ENCODE measurements at regions not wholly inside any gene's neighbourhood (a gene's known extent, or its start where the extent isn't known, plus 50 kb on each side); places are given as distances from the start of the nearest gene placed in this dataset.

DNA sequence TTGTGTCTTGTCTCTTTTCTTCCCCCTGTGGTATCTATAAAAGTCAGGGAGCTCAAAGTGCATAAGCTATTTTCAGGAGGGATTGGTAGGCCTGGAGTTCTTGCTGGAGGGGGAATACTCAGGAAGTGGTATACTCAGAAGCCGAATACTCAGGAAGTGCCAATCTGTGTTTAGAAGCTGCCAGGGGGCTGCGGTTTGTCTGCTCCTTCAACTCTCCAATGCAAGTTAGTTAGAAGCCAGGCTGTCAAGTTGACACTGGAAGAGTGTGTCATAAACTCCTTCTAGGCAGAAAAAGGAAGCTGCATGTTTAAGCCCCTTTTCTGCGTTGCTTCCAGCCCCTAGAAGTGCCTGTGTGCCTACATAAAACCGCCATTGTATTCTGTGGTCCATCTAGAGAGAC lies 366.5 kb downstream of the TAF11L14 start:
- TF ChIP-seq ELF2 (CRISPR knock-in tag; IDR thresholded peaks at IDR 0.05) (no peak), POLR2AphosphoS5 (IDR thresholded peaks at IDR 0.05; ENCODE audit: control insufficient read depth, insufficient read depth, low read depth, low read length) (no peak)
- TF ChIP-seq, protein P1, sequence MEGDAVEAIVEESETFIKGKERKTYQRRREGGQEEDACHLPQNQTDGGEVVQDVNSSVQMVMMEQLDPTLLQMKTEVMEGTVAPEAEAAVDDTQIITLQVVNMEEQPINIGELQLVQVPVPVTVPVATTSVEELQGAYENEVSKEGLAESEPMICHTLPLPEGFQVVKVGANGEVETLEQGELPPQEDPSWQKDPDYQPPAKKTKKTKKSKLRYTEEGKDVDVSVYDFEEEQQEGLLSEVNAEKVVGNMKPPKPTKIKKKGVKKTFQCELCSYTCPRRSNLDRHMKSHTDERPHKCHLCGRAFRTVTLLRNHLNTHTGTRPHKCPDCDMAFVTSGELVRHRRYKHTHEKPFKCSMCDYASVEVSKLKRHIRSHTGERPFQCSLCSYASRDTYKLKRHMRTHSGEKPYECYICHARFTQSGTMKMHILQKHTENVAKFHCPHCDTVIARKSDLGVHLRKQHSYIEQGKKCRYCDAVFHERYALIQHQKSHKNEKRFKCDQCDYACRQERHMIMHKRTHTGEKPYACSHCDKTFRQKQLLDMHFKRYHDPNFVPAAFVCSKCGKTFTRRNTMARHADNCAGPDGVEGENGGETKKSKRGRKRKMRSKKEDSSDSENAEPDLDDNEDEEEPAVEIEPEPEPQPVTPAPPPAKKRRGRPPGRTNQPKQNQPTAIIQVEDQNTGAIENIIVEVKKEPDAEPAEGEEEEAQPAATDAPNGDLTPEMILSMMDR (IDR thresholded peaks at IDR 0.05 in 2 of 3, conservative IDR thresholded peaks at IDR 0.05 in 1 of 3; ENCODE audit: insufficient read depth in 2 of 3, low read depth in 1 of 3, low read length in 3 of 3), result no peak
